GM19240 (cell line): ENCODE measurements at regions not wholly inside any gene's neighbourhood (a gene's known extent, or its start where the extent isn't known, plus 50 kb on each side); places are given as distances from the start of the nearest gene placed in this dataset.
"Not testable (repeated sequence)": the region's sequence is repeated elsewhere in the genome, so short reads cannot be mapped to it uniquely, and the experiment has no call there.

ENCODE experiments used
- DNase-seq: peaks from one replicate; pipeline ENCODE4 v3.0.0; 2011; ENCODE audit warnings: low spot score; ENCODE audit not compliant: insufficient read length

DNA sequence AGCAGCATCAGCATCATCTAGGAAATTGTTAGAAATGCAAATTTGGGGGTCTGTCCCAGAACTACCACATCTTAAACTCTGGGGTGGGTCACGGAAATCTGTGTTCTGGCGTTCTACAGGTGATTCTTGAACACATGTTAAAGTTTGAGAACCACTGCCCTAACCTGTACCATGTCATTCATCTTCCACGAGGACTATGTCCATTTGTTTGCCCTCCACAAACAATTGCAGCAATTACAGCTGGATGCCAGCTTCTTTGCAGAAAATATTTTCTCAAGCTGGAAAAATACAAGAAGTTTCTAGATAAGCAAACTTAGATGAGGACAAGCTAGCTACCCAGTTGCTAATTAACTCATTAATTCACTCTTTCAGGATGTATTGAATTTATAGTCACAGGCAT lies 54.1 kb downstream of the MAFB start:
- no peak for DNase-seq

DNA sequence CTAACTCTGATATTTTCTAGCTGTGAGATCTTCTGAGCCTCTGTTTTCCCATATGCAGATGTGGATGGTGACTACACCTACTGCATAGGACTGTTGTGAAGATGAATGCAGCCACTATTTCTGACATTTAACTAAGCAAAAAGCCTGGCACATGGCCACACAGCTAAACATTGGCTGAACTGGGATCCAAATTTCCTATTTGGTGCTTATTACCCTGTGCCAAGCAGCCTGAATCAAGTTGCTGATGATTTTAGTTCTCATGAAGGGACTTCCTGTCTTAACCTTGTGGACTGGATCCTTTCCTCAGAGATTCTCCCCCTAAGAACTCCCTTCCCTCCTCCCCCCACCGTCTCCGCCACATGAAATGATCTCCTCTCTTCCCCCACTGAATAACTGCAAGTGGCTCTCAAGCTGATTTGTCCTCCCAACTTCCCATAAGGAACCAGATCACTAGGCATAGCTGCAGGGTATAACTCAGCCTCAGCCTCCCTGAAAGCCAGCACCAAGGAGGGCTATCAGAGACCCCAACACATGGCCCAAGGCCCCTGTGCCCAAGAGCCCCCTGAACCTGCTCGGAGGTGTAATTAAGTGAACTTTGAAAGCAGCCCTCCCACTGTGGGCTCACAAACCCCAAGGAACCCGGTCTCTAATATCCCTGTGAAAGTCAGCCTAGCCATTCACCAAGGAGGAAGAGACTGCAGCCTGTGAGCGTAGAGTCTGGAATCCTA lies 55.7 kb downstream of the MAFB start:
- DNase-seq: no peak

DNA sequence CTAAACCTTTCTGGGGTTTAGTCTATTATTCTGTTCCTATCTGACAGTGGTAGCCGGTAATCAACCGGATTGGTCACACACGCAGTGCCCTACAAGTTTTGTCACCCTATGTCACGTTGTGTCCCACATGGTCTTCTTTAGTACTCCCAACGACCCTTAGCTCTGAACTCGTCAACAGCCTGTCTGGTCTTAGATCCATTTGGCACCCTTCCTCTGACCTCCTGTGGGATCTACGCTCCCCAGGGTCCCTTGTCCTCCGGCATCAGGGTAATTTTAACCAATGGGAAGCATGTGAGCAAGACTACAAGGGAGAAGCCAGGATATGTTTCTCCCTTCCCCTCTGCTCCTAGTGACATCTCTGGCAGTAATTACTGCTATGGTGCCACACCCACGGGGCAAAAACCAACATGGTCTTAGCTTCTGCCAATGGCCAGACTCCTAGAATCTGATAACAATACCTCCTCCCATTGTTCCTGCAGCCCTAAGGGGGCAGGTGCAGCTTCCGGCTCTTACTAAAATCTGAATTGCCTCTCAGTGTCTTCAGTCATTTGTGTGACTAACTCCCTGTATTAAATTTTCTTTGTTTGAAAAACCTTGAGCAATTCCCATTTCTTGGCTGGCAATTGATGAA lies 56.6 kb downstream of the MAFB start:
- no peak for DNase-seq

DNA sequence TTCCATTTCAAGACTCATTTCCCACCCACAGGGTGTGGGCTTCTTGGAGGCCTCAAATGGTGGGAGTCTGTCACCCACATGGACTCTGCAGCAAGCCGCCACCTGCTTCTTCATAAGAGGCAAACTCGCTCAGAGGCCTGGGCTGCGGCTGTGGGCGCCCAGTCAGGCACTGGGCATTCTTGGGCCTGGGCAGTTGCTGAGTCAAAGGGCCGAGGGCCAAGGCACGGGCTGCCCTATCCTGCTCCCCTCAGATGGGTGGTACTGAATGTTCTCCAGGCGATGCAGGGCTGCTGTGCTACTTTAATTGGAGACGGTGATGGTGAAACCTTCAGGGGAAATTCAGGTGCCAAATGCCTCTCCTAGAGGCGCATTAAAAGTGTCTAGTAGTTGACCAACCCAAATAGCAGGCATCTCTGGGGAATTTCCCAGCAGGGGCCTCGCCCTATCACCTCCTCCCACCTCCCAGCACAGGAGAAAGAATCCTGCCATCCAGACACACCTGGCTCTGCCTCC lies 57.9 kb downstream of the MAFB start:
- DNase-seq: no peak

DNA sequence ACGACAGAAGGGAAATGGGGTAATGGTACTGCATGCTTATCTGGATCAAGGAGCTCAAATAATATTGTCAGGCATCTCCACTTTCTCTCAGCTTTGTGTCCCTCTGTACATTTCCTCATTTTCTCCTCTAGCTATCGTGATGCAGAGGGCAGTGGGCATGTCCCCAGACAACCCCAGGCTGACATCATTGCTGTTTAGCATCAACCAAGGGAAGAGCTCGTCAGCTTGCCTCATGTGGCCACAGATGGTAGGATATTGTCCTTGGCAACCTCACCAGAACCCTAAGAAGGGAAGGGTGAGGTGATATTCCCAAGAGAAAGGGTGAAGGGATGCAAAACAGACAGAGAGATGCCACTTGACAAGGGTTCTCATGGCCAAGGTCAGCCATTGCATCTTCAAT lies 58.3 kb downstream of the MAFB start:
- no peak for DNase-seq

DNA sequence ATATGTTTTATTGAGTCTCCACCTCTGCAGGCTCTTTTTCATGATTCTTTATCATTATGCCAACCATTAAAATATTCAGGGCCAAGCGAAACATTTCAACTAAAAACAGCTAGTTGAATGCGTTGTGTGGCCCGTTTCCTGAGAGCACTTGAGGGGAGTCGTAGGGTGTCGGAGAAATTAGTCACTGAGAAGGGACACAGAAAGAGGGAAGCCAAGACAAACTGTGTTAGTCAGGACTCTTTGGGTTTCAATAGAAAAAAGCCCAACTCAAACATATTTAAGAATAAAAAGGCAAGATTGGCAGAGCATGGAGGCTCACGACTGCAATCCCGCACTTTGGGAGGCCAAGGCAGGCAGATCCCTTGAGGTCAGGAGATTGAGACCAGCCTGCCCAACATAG lies 58.9 kb downstream of the MAFB start:
- no peak for DNase-seq

DNA sequence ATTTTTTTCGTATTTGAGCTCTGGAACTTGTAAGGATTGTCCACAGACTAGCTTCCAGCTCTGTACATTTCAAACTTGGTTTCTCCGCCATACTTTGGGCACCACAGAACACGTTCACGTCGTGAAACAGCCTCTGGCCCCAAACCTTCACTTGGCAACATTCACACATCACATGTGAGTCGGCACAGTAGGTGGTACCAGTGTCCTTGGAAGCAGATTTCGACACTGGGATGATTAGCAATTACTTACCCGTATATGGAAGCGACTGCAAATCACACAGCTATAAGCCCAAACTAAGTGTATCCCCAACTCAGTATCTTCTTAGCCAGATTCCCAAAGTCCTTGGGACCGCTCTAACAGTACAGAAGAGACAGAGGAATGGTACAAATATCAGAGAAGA lies 60.2 kb downstream of the MAFB start:
- DNase-seq: no peak

DNA sequence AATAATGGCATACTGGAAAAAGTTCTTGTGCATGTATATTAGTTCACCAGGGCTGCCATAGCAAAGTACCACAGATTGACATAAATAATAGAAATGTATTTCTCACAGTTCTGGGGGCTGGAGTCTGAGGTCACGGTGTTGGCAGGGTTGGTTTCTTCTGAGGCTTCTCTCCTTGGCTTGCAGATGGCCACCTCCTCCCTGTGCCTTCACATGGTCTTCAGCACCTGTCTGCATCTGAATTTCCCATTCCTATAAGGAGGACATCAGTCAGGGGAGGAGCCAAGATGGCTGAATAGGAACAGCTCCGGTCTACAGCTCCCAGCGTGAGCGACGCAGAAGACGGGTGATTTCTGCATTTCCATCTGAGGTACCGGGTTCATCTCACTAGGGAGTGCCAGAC lies 70.0 kb downstream of the MAFB start:
- DNase-seq: not testable (repeated sequence)

DNA sequence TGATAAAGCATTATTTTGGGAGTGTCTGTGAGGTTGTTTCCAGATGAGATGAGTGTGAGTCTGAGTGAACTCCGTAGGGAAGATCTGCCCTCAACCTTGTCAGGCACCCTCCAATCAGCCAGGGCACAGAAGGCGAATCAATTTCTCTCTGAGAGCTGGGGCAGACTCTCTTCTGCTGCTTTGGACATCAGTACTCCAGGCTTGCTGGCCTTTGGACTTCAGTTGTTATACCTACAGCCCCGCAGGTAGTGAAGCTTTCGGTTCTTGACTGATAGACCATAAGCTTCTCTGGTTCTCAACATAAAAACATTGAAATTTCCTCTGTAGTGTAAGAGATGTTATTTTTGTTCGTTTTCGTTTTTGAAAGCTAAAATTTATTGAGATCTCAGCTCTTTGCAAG lies 71.4 kb downstream of the MAFB start:
- no peak for DNase-seq

DNA sequence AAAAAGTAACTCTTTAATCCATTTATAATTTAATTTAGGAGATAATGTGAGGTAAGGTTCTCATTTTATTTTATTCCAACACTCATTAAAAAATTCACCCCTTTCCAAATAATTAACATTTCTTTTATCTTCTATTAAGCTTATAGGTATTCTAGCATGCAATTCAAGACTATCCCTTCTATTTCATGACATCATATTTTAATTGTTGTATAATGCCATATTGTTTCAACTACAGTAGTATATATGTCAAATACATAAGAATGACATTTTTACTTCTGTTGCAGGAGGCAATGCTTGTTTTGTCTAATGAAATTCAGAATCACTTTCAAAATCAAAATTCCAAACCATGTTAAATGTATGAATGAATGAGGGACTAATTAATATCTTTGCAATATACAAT lies 76.2 kb downstream of the MAFB start:
- no peak for DNase-seq

DNA sequence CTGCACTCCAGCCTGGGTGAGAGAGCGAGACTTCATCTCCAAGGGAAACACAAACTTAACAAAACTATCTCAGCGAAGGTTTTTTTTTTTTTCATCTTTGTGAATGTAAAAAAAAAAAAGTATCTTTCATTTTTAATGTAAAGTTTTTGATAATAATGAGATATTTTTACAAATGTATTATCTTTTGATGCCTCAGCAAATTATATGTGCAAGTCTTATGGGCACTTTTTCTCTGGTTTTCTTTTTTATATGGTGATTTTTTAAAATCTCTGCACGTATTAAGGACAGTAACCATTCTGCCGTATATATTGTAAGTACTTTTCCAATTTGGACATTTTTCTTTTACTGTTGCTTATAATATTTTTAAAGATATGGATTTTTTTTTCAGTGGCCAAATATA lies 76.8 kb downstream of the MAFB start:
- DNase-seq: no peak

DNA sequence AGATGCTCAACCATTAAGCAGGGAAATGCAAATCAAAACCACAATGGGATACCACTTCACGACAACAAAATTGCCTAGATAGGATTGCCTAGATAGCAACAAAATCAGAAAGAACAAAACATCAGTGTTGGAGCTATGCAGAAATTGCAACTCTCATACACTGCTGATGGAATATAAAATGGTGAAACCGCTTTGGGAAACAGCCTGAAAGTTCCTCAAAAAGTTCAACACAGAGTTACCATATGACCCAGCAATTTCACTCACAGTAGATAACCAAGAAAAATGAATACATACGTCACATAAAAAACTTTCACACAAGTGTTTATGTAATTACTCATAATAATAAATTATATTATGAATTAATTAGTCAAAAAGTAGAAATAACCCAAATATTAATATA lies 78.3 kb downstream of the MAFB start:
- no peak for DNase-seq

DNA sequence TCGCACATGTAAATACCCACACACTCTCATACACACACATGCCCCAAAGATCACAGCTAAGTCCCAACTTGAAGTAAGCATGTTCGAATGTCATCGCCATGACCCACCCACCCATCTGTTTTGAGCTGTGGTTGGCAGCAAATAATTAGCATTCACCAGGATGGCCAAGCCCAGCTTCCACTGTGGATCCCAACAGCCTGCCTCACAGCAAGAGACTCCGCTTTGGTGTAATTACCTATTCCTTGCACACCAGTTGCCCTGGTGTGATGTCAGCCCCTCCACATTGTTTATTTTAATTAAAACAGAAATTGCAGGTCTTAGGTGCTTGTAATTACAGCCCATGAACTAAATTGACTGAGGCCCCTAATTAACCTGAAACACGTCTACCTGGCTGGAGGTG lies 81.1 kb downstream of the MAFB start:
- DNase-seq: no peak

DNA sequence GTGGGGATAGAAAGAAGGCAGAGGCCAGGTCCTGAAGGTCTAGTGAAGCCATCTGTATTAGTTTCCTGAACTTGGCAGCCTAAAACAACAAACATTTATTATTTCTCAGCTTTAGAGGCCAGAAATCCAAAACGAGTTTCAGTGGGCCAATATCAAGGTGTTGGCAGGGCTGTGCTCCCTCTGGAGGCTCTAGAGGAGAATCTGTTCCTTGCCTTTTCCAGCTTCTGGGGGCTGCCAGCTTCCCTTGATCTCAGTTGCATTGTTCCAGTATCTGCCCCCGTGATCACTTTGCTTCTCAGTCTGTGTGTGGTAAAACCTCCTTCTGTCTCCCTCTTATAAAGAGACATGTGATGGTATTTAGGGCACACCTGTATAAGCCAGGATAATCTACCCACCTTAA lies 82.4 kb downstream of the MAFB start:
- no peak for DNase-seq

DNA sequence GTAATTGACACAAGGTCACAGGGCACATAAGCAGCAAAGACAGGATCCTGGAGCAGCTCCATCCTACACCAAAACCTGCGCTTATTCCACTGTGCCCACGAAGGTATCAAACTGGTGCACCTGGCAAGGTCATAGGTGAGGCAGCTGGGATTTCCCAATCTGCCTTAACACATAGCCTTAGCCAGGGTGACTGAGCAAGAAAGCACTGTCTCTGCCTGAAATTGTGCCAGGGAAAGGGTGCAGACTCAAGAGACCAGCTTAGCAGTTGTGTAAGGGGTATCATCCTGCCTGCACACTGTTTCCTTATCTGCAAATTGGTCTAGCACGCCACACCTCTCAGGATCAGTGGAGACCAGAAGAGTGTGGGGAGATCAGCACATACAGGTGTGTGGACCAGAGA lies 82.8 kb downstream of the MAFB start:
- DNase-seq: no peak

DNA sequence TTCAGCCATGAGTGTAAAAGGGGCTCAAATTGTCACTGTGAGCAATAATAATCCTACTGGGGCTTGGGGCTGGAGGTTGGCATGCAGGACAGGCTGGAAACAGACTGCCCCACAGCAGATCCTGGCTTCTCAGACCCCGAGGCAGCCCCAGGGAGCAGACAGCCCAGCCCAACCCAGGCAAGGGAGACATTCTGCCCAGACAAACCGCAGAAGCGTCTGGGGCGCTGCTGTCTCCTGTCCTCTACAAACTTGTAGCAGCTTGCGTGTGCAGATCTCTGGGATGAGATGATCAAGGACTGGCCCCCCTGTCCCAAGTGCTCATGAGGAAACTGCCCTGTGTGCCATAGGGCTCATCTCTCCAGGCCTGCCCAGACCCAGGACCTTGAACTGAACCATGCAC lies 84.6 kb downstream of the MAFB start:
- no peak for DNase-seq

DNA sequence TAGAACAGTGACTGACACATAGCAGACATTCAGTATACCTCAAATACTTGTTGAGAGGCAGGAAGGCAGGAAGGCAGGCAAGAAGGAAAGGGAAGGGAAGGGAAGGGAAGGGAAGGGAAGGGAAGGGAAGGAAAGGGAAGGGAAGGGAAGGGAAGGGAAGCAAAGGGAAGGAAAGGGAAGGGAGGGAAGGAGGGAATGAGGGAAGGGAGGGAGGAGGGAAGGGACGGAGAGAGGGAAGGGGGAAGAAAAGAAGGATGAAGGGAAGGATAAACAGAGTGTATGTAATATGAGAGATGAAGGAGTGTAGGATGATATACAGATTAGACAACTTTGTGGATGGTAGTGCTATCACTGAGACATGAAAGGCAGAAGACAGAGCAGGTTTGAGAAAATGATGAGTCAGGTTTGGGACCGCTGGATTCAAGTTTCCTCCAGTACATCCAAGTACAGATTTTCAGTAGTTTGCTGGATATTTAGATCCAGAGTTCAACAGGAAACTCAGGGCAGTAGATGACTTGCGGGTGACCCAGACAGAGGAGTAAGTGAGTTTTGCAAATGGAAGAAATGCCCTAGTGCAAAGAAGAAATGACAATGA lies 85.9 kb downstream of the MAFB start:
- no peak for DNase-seq

DNA sequence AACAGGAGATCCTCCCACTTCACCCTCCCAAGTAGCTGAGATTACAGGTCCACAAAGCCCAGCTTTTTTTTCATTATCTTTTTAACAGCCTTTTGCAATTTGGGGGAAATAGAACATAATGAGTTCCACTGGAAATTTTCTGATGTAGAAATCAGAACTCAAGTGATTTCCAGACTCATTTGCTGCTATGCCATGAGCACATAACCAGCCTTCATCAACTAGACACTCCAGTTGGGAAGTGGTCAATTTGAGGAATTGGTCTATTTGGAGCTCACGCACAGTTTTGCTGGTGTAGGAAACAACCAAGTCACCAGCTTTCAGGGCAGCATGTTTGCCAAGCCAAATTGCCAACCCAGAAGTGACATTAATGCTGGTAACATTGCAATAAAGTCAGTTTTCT lies 86.7 kb downstream of the MAFB start:
- DNase-seq: no peak

DNA sequence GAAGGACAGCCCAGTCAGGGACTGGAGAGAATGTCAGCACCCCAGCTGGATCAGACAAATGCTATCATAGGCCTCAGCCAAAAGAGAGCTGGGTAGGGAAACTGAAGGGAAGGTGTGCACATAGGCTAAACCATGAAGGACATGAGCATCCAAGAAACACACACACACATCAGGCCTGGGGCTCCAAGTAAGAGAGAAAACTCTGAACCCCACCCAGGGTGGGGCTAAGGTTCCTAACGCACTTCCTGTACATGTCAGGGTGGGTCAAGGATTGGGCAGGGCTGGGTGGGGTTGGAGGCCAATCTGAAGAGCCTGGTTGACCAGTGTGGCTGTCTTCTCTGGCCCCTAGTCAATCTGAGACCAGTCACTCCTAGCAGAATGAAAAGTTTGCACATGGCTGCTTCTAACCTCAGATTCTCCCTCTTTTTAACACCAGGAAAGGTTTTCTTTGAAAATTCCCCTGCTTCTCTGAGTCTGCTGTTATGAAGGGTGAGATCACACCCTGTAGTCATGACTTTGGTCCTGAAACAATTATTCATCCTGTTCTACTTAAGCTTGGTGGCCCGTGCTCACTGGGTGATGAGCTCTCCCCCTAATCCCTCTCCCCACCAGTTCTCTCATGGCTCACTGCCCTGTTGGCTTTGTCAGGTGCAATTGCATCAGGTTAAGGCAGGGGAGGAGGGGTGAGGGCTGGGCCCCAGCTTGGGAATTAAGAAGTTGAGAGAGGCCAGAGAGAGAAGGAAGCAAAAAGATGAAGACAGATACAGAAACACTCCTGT lies 88.4 kb downstream of the MAFB start:
- DNase-seq: no peak

DNA sequence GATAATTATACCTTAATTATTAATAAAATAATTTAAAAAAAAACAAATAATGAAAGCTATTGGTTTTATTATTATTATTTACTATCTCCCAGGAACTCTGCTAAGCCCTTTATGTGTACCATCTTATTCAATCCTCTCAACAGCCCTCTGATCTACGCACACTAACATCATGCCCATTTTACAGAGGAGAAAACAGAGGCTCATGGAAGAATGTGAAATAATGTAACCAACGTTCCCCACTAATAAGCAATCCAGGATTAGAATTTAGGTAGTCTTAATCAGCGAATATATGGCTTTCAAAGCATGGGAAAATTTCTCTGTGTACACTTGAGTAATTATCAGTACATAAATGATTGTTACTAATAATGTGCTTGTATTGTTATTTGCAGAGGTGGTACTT lies 89.0 kb downstream of the MAFB start:
- DNase-seq: no peak

DNA sequence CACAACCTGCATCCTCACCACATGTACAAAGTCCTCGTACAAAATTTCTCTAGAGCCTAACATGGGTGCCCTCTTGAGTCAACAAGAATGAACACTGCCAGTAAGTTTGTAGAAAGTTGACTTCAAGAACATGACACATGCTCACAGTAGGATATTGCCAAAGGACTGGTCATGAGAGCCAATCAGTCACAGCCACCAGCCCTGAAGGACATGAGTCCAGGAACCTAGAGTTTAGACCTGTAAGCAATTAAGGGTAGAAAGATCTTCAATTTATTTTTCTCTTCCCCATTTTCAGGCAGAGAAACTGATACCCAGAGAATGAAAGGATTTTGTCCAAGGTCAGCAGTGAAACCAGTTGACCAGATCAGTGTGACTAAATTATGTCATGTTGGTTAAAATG lies 96.1 kb downstream of the MAFB start:
- no peak for DNase-seq

DNA sequence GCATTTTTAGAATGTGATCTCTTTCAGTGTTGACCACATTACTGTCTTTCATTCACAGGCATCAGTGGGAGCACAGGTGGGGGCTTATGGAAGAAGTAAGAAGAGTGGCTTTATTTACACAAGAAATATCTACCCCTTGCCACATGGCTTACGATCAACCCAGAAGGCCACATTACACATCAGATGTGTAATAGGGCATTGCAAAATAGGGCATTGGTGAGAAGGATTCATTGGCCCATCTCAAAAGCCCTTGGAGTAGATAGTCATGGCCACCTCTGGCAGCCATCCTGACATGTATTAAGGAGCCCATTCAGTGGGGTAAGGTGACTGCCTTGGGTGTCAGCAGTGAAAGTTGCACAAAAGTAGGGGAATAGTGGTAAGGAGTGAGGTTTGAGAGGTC lies 97.5 kb downstream of the MAFB start:
- DNase-seq: no peak
